ENCODE measurements at regions not wholly inside any gene's neighbourhood (a gene's known extent, or its start where the extent isn't known, plus 50 kb on each side); places are given as distances from the start of the nearest gene placed in this dataset.
"Not testable (repeated sequence)": the region's sequence is repeated elsewhere in the genome, so short reads cannot be mapped to it uniquely, and the experiment has no call there.

GRCh38 chr13:71325556-71325955 is 541.4 kb downstream of the DACH1 start:
- FAIRE-seq (no peak), DNase-seq (ENCODE audit: insufficient read length, low spot score) (no peak)
- TF ChIP-seq POLR2A (IDR thresholded peaks at IDR 0.05; ENCODE audit: low read depth, low read length), result no peak

- TF ChIP-seq POLR2A (IDR thresholded peaks at IDR 0.05; ENCODE audit: low read depth, low read length), result no peak
- no peak for FAIRE-seq
Measured at GRCh38 chr13:71323266-71323665, 543.7 kb downstream of the DACH1 start.

GRCh38 chr13:71320452-71320851 is 546.6 kb downstream of the DACH1 start:
- FAIRE-seq (no peak), DNase-seq (ENCODE audit: insufficient read length, low spot score) (peak; percentile 1)
- TF ChIP-seq POLR2A (IDR thresholded peaks at IDR 0.05; ENCODE audit: low read depth, low read length), result no peak

More at GRCh38 chr13:71323266-71323665, 543.7 kb downstream of the DACH1 start:
- DNase-seq (ENCODE audit: insufficient read length, low spot score), result no peak

GRCh38 chr13:71316792-71317363 is 550.1 kb downstream of the DACH1 start:
- DNase-seq (ENCODE audit: insufficient read length, low spot score), result no peak
- FAIRE-seq, result no peak
- TF ChIP-seq POLR2A (IDR thresholded peaks at IDR 0.05; ENCODE audit: low read depth, low read length), result no peak

GRCh38 chr13:71312923-71313322 is 554.1 kb downstream of the DACH1 start:
- DNase-seq (ENCODE audit: insufficient read length, low spot score) (no peak), FAIRE-seq (no peak)
- no peak for TF ChIP-seq POLR2A (IDR thresholded peaks at IDR 0.05; ENCODE audit: low read depth, low read length)

- no peak for FAIRE-seq
- no peak for TF ChIP-seq POLR2A (IDR thresholded peaks at IDR 0.05; ENCODE audit: low read depth, low read length)
- DNase-seq (ENCODE audit: insufficient read length, low spot score), result no peak
Measured at GRCh38 chr13:71309905-71310304, 557.1 kb downstream of the DACH1 start.

- no peak for FAIRE-seq
- no peak for TF ChIP-seq POLR2A (IDR thresholded peaks at IDR 0.05; ENCODE audit: low read depth, low read length)
- DNase-seq (ENCODE audit: insufficient read length, low spot score), result no peak
Measured at GRCh38 chr13:71306821-71307220, 560.2 kb downstream of the DACH1 start.

- no peak for TF ChIP-seq POLR2A (IDR thresholded peaks at IDR 0.05; ENCODE audit: low read depth, low read length)
- DNase-seq (ENCODE audit: insufficient read length, low spot score), result no peak
- FAIRE-seq, result no peak
Measured at GRCh38 chr13:71304861-71305260, 562.1 kb downstream of the DACH1 start.

- FAIRE-seq (no peak), DNase-seq (ENCODE audit: insufficient read length, low spot score) (no peak)
- no peak for TF ChIP-seq POLR2A (IDR thresholded peaks at IDR 0.05; ENCODE audit: low read depth, low read length)
Measured at GRCh38 chr13:71303144-71303543, 563.9 kb downstream of the DACH1 start.

GRCh38 chr13:71300602-71301001 is 566.4 kb downstream of the DACH1 start:
- TF ChIP-seq POLR2A (IDR thresholded peaks at IDR 0.05; ENCODE audit: low read depth, low read length), result no peak
- FAIRE-seq, result no peak
- no peak for DNase-seq (ENCODE audit: insufficient read length, low spot score)

GRCh38 chr13:71291842-71292146 is 575.2 kb downstream of the DACH1 start:
- no peak for FAIRE-seq
- no peak for DNase-seq (ENCODE audit: insufficient read length, low spot score)
- no peak for TF ChIP-seq POLR2A (IDR thresholded peaks at IDR 0.05; ENCODE audit: low read depth, low read length)

- DNase-seq (ENCODE audit: insufficient read length, low spot score) (no peak), FAIRE-seq (no peak)
- TF ChIP-seq POLR2A (IDR thresholded peaks at IDR 0.05; ENCODE audit: low read depth, low read length), result no peak
Measured at GRCh38 chr13:71290963-71291841, 575.8 kb downstream of the DACH1 start.

- not testable (repeated sequence) for DNase-seq (ENCODE audit: insufficient read length, low spot score); FAIRE-seq
Measured at GRCh38 chr13:71289980-71290379, 577.0 kb downstream of the DACH1 start.

GRCh38 chr13:71285700-71286099 is 581.3 kb downstream of the DACH1 start:
- TF ChIP-seq POLR2A (IDR thresholded peaks at IDR 0.05; ENCODE audit: low read depth, low read length), result no peak
- no peak for FAIRE-seq
- no peak for DNase-seq (ENCODE audit: insufficient read length, low spot score)

GRCh38 chr13:71278512-71278911 is 588.5 kb downstream of the DACH1 start:
- DNase-seq (ENCODE audit: insufficient read length, low spot score) (no peak), FAIRE-seq (no peak)
- no peak for TF ChIP-seq POLR2A (IDR thresholded peaks at IDR 0.05; ENCODE audit: low read depth, low read length)
